ENCODE measurements at regions not wholly inside any gene's neighbourhood (a gene's known extent, or its start where the extent isn't known, plus 50 kb on each side); places are given as distances from the start of the nearest gene placed in this dataset.
A peak's percentile ranks its signal among the peaks of the same experiment; 100 is the strongest.

DNA sequence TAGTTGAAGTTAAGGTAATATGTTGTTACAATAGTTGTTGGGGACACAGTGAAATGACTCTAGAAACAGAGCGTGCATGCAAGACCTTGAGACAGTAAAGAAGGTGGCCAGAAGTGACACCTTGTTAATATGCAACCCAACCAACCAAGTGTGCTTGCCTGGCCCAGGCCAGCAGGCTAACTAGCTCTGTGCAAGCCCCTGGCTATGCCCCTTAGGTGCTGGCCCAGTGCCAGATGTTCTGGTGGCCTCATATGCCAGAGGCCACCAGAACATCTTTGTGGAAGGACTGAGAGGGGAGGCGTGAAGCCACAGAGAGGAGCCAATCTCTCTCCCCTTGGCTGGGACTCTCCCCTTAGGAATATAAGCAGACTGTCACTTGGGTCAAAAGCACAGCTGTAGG, 111.2 kb upstream of the JUN start:
- no peak for DNase-seq

DNA sequence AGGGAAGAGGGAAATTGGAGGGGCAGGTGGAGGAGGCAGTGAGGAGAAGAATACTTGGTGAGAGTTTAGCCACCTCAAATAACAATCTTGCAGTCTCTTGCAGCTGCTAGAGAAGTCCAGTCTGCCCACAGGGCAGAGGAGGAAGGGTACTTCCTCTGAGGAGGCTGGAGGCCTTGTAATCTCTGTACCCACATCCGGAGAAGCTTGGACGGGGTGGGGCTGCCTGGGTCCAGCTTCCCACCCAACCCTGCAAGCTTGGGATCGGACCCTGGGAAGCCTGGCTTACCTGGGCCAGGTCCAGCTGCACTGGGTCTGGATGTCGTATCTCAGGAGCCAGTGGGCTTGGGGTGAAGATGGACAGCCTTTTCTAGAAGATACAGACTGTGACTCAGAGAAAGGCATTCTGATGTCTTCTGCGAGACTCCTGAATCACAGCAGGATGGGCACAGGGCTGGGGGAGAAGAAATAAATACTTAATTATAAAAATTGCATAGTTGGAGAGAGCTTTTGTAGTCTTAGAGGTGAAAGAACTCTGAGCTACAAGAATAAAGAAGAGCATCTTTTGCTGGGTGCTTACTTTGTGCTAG, 111.8 kb upstream of the JUN start:
- DNase-seq = no peak

DNA sequence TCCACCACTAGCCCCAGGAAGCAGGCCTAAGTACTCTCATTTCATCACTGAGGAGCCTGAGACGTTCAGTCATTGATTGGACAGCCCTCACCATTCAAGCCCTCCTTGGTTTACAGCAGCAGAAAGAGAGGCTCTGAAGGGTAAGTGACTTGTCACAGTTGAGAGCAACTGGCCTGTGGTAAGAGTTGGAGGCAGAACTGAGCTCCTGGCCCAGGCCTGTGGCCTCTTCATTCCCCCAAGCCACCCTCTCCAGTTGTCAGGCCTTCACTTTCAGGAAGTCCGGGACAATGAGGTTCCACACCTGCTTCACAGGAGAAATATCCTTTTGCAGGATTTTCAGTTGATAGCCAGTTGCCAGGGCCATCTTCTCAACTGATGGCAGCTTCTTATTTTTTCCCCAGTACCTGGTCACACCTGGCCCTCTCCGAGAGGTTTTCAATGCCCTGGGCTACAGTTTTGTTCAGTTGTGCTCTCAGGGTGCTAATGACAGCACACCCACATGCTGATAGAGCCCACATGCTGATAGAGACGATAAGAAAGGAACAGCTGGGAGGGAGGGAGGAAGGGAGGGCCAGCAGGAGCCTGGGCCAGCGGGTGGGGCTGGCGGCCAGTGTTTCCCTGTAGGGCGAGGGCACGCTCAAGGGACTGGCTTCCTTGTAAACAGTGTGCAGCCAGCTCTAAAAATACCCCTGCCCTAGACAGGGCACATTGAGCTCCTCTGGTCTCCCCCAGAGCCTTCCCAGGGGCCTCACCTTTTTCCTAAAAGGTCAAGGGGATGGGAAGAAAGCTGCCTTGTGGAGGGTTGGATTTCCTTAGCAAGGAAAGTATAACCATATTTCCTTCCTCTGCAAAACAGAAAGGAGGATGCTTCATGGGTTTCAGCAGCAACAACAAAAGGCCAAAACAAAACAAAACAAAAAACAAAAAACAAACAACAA, 112.7 kb upstream of the JUN start:
- no peak for DNase-seq

DNA sequence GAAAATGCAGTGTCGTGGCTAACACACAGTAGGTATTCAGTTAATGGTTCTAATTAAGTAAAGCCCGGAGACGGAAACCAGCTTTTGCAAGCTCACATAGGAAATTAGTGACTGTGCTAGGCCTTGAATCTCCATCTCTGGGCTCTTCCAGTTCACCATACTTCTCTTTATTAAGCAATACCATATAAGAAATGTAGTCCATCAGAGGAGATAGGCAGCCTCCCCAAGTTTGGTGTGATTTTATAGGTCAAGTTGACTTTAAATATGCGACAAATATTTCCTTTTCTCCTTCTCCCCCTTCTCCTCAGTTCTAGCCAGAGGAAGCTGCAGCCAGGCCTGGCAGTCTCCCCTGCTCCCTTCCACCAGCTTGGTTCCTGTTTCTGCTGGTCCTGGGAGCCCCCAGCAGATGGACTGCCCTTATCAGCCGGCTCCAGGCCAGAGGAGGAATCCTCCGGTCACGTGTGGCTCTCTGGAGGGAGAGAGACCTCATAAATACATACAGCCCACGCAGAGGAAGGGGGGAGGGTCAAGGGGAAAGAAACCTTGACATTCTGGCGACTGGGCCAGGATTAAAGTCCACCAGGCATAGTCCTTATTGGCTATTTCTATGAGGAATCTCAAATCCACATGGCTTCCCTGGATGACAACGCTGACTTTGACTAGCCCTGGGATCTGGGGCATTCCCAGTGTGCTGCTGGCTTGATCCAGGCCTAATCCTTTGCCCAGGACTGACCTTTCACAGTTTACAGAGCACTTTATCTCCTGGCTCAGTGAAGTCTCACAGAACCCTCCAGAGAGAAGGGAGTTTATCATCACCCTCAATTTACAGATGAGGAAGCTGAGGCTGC, 115.1 kb upstream of the JUN start:
- DNase-seq = no peak

DNA sequence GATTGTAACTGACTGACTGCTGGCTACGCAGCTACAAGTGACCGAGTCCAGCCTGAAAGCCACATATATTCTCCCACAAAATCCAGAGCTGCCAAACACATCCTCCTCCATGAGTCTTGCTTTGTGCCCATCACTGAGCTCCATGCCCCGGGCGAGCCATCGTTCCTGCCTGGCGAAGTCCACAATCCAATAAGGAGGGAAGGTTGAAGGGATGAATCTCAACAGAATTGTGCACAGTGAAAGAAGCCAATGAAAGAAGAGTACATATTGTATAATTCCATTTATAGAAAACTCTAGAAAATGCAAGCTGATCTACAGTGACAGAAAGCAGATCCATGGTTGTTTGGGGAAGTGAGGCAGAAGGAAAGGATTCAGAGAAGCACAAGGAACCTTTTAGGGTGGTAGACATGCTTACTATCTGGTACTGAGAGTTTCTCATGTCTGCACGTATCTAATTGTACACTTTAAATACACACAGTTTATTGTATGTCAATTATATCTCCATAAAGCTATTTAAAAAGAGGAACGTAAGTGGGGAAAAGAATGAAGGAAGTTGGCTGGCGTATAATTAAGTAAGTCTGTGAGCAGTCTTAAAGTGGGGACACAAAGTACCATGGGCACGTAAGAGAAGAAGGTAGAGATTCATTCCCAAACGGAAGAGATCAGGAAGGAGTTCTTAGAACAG, 115.9 kb upstream of the JUN start:
- no peak for DNase-seq

DNA sequence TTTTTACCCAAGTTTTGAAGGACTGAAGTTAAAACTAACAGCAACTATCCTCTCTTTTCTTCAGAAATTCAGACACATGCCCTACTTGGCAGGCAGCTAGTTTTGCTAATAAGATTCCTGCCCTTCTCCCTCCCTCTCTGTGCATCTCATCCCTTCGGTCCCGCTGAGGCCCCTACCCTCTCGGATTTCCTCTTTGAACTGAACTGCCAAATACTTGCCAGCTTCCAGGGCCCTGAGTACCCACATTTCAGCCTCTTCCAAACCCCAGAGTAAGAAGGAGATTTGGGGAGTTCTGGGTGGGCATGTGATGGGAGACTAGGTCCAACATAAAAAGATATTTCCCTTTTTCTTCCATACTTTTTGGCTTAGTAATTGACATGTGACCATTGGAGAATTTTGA, 116.5 kb upstream of the JUN start:
- no peak for DNase-seq

DNA sequence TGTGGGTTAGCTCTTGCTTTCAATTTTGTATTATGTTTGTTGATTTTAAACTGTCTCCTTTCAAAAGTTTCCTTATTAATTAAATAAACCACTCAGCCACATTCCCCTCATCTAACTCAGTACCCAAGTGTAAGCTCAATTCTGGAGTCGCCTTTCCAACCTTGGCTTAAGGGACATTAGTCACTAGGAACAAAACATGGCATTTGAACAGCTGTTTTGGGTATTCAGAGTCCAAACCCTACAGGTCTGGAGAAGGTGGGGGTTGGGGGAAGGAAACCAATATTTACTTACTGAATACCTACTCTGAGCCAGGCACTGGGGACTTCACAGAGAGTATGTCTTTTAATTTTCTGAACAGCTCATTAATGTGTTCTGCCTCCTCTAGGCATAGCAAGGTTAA, 117.2 kb upstream of the JUN start:
- DNase-seq = no peak

DNA sequence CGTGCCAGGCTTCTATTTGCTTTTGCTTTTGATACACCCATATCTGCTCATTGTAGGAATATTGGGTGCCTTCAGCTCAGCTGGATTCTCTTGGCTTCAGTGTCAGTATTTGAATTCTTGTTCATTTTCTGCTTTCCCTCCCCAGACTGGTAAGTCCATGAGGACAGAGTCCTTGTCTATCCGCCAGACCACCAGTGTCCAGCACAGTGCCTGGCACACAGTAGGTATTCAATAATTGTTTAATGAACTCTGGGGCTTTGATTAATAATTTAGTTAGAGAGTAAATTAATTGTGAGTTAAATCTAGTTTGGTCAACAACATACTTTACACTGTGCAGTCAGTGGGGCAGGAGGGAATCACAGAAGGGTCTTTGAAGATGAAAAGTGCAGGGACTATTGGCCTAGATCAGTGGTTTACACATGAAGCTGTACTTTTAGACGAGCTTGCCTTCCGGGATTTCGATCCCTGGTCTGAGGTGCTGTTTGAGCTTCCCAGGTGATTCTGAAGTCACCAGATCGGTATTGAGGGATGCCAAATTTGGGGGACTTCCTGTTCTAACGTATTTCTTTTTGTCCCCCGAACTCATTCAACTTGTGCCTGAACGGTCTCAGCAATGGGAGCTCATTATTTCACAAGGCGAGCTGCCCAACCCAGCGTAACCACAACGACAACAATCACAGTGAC, 119.1 kb upstream of the JUN start:
- DNase-seq = no peak

DNA sequence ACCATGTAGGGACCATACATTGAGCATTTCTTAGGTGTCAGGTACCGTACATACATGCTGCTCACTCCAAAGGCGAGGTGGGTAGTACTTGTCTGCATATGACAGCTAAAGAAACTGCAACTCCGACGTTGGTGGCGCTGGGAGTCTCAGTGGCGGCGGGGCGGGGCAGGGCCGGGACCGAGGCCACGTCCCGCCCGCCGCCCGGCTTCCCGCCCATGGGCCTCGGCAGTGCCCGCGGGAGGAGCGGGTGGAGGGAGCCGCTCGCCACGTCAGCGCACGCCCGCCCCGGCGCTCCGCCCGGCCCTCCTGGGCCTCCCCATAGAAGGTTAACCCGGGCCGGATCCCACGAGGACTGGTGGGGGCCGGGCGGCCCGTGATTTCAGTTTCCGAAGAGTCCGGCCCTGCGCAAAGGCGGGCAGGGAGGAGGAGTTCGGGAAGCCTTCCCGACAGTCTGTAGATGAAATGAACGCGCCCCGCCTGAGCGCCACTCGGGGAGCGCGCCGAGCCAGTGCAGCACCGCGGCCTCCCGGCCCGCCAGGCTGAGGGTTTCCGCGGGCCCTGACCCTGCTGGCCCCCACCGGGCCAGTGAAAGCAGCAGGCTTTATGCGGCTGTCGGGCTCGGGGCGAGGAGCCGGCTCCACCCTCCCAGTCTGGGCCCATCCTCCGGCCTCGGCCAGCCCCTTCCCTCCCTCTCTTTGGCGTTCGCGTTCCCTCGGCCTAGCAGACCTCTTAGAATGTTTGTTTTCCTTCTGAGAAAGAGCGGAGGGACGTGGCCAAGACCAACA, 119.9 kb upstream of the JUN start:
- DNase-seq = peak; percentile 84

DNA sequence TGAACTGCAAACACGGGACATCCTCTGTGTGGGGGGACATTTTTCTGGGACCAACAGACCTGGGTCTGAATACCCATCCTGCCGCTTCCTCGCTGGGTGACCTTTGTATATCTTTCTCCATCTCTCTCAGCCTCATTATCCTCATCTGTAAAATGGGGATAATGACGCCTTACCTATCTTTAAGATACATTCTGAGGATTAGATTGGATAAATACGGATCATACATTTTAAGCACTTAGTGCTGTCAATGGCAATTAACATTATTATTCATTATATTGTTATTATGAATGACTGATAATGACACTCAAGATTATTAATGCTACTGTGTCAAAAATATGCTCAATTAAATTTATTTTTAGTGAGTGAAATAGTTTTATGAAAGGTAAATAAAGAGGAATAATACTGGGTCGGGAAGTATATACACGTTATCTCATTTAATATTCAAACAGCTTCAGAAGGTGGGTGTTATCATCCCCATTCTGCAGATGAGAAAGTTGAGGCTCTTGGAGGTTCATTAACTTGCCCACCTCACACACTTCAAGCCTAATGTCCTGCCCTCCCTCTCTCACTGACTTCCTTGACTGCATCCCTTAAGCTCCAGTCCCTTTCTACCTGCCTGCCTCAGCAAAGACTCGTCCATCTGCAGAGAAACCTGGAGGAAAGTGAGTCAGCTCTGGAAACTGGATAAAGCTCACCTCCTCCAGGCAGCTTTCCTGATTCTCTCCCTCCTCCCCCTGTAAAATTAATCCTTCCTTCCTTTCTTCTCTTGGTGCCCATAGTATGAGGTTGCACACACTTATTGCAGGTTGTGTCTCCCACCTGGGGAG, 120.7 kb upstream of the JUN start:
- DNase-seq = no peak

DNA sequence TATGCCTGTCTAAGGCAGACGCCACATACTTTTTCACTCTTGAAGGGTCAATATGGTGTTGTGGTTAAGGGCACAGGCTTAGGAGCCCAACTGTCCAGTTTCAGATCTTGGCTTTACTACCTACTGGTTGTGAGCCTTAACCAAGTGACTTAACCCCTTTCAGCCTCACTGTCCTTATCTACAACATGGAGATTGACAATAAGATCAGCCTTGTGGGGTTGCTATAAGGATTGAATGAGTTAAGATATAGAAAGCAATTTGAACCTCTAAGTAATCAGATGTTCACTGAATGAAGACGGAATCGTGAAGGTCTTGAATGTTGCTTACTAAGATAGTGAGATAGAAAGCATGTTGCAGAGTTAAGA, 121.3 kb upstream of the JUN start:
- no peak for DNase-seq

DNA sequence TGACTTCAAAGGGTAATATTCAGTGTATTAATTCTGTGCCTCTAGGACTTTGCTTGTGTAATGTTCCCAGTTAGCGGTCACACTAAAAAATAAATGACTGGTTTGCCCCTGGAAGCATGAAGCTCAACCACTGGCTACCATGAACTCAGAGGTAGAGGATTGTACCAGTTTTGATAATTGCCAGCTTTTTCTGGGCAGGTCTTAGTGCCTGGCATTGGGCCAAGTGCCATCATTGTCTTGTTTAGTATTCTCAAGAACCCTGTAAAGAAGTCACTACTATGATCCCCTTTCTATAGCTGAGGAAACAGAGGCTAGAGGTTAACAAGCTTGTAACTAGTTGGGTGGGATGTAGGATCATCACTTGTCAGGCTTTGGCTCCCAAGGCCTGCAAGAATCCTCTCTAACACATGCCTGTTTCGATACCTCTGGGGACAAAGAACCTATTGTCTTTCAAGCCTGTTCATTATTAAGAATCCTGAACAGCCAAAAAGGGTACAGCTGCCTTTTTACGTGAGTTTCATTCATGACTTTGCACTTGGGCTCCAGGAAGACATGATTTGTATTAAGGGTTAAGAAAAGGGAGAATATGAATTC, 121.9 kb upstream of the JUN start:
- DNase-seq = no peak

DNA sequence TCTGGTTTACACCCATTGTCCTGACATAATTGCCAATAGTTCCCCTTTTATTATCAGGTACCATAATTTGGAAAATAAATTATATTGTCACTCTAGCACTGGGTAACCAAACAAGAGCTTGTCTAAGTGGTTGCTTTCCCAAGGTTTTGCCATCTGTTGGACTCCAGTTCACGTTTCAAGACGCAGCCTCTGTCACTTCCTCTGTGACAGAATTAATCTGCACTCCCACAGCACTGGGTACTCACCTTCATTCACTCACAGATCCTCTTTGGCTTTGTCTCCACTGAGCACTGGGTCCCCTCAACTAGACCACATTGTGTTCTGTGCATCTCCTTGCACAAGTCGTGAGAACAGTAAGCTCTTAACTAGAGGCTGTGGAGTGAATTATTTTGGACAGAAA, 123.6 kb upstream of the JUN start:
- DNase-seq = no peak

DNA sequence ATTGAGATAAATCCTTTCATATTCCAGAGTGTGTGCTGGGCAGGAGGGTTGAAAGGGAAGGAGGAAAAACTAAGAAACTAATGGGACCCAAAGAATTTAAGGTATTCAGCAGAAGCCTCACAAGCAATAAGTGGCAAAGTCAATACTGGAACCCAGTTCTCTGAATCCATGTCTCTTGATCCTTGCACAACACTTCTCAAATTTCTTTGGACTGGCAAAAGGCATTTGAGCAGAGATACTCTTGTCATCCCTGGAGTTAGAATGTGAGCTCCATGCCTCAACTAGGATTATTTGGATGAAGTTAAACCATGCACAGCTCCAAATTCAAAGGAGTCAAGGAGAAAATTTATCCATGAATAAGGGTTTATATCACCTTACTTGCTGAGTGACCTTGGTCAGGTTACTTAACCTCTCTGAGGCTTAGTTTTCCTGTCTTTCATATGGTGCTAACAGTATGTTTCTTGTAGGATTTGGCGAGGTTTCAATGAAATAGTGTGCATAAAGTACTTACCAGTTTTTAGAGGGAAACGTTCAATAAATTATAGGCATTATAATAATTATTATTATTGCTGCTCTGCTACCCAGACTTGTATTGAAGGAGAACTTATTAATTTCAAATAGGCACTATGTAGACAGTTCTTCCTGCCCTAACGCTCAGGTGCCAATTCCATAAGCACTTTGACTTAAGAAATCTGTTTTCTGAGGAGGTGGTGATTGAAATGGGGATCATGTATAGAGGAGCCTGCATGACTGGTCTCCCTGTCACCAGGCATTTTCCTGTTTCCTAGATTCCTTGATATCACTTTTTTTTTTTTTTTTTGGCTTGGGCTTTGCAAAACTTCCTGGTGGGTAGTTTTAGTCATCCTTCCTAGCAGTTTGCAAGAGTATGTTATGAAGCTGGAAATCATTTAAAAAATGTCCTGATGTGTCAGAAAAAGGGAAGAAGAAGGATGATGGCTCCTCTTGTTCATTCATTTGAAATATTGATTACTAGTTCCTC, 125.0 kb upstream of the JUN start:
- no peak for DNase-seq

DNA sequence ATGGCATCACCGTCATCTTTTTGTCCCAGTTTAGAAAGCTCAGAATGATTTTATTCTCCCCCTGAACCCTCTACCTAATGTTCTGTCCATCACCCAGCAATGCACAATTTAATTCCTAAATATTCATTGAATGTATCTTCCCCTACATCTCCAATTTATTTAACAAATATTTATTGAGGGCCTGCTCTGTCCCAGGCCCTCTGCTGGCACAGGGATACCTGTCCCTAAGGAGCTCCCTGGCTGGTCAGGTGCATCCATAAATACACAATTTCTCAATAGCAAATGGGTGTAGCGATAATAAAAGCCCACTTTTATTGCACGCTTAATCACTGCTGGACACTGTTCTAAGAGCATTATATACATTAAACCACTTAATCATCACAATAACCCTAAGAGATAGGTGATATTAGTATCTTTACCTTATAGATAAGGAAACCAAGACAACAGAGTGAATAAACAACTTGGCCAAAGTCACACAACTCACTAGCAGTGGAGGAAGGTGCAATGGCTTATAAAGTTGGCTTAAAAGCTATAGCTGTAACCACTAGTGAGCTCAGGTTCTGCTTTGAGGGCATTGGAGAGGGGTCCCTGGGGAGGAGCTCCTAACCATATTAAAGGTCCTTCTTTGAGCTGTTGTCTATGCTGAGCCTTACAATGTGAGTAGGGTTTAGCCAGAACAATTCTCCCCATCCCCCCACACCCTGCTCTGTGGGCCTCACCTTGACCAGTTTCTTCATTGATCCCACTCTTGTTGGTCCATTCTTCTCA, 126.3 kb upstream of the JUN start:
- DNase-seq = no peak

DNA sequence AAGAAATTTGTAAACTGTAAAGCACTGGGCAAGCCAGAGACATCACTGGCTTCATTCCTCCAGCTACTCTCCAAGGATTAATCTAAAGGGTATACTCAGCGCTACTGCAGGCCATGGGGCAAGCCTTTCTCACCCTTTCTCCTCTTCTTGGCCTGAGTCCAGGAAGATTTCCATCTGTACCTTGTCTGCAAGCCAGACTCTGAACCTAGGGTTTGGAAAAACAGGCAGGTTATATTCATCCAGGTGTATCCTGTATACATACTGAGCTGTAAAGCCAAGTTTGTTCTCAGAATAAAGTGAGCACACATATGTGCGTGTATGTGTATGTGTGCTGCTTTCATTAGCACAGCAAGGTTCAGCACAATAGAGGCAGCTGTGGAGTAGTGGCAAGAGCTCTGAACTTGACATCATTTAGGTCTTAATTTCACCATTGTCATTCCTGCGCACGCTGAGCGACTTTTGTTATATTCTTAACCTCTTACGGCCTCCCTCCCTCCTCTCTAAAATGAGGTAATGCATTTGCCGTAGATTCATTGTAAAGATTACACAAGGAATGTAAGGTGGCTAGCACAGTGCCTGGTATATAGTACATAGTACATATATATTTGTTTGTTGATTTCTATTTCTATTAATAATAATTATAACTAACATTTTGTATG, 128.1 kb upstream of the JUN start:
- DNase-seq = no peak

DNA sequence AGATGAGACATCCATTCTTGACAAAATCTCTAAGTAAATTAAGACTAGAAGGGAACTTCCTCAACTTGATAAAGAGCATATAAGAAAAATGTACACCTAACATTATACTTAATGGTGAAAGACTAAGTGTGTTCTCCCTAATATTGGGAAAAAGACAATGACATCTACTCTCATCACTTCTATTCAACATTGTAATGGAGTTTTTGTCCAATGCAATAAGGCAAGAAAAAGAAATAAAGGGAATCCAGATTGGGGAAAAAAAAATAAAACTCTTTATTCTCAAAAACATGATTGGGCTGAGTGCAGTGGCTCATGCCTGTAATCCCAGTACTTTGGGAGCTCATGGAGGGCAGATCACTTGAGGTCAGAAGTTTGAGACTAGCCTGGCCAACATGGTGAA, 131.1 kb upstream of the JUN start:
- DNase-seq = no peak

DNA sequence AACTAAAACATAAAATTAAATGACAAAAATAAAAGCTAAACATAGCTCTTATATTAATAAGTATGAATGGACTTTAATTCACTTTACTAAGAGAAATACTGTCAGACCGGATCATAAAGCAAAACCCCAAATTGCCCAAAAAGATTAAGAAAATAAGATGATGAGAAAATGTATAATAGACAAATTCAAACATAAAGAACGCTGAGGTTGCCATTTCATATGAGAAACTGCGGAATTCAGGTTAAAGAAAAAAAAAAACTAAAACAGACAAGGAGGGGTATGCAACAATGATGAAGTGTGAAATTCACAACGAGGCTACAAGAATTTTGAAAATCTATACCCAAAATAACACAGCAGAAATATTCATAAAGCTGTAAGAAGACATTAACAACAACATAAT, 133.6 kb upstream of the JUN start:
- no peak for DNase-seq
